Epithelial cell of prostate (primary cell): ENCODE measurements at regions not wholly inside any gene's neighbourhood (a gene's known extent, or its start where the extent isn't known, plus 50 kb on each side); places are given as distances from the start of the nearest gene placed in this dataset.
"Not testable (repeated sequence)": the region's sequence is repeated elsewhere in the genome, so short reads cannot be mapped to it uniquely, and the experiment has no call there.

Experiments
- DNase-seq: peaks from one replicate; pipeline ENCODE4 v3.0.0-alpha.2; 2011; ENCODE audit warnings: low read depth, low spot score
- H3K27ac ChIP-seq: fragments of 450-650 bp; 2 replicates; pipeline ENCODE4 v1.5.1; 2017; ENCODE audit warnings: mild to moderate bottlenecking

DNA sequence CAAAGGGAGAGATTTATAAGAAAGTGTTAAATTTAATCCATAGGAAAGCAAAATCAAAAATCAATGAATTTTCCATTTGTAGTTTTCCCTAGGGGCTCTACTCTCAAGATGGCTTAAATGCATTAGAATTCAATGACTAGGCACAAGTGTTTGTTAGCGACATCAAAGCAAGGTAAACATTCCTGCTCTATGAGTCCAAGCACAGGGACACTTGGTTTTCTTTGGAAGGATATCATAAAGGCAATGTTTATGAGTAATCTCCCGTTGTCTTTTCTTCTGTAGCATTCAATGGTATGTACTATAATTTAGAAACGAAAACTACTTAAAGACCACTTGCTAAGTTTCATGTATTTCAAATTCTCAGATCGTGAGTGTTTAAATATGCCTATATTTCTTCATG is 54.8 kb upstream of the ZNF717 start:
- H3K27ac ChIP-seq, DNase-seq: not testable (repeated sequence)

DNA sequence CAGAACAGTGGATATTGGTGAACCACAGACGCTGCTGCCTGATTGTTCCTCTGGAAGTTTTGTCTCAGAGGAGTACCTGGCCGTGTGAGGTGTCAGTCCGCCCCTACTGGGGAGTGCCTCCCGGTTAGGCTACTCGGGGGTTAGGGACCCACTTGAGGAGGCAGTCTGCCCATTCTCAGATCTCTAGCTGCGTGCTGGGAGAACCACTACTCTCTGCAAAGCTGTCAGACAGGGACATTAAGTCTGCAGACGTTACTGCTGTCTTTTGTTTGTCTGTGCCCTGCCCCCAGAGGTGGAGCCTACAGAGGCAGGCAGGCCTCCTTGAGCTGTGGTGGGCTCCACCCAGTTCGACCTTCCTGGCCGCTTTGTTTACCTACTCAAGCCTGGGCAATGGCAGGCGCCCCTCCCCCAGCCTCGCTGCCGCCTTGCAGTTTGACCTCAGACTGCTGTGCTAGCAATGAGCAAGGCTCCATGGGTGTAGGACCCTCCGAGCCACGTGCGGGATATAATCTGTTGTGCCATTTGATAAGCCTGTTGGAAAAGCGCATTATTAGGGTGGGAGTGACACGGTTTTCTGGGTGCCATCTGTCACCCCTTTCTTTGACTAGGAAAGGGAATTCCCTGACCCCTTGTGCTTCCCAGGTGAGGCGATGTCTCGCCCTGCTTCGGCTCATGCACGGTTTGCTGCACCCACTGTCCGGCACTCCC is 65.1 kb upstream of the ZNF717 start:
- DNase-seq, H3K27ac ChIP-seq: not testable (repeated sequence)

DNA sequence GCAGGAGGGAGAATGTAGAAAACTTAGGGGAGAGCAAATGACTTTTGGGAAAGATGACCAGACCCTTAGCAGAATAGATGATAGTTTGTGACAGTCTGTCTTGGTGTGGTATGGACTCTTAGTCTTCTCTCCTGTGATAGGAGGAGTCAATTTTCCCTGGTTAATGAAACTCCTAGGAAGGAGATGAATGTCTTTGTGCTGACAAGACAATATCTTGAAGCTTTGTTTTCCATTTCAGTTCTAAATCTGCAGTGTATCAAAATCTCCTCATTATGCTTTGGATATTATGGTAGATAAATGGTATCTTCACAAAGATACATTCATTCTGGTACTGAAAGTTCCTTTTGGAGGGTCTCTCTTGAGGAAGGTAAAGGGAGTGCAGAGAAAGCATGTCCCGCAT is 77.8 kb upstream of the ZNF717 start:
- DNase-seq = no peak
- no peak overlapping the region for H3K27ac ChIP-seq

DNA sequence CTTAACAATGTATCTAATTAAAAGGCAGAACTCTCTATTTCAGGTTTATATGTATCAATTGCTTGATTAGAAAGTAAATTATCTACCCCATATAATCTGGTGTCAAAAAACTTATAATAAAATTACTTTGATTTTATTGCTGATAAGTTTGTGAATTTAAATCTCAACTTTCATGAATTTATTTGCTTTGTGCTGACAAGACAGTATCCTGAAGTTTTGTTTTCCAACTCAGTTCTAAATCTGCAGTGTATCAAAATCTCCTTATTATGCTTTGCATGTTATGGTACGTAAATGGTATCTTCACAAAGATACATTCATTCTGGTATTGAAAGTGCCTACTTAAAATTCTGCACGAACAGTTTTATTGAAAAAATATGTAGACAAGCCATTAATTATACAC is 78.5 kb upstream of the ZNF717 start:
- H3K27ac ChIP-seq = no peak overlapping the region
- DNase-seq = no peak

DNA sequence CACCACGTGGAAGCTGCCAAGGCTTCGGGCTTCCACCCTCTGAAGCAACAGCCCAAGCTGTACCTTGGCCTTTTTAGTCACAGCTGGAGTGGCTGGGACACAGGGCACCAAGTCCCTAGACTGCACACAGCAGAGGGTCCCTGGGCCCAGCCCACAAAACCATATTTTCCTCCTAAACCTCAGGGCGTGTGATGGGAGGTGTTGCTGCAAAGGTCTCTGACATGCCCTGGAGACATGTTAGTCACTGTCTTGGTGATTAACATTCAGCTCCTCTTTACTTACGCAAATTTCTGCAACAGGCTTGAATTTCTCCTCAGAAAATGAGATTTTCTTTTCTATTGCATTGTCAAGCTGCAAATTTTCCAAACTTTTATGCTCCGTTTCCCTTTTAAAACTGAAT is 98.4 kb upstream of the ZNF717 start:
- not testable (repeated sequence) for H3K27ac ChIP-seq, DNase-seq

DNA sequence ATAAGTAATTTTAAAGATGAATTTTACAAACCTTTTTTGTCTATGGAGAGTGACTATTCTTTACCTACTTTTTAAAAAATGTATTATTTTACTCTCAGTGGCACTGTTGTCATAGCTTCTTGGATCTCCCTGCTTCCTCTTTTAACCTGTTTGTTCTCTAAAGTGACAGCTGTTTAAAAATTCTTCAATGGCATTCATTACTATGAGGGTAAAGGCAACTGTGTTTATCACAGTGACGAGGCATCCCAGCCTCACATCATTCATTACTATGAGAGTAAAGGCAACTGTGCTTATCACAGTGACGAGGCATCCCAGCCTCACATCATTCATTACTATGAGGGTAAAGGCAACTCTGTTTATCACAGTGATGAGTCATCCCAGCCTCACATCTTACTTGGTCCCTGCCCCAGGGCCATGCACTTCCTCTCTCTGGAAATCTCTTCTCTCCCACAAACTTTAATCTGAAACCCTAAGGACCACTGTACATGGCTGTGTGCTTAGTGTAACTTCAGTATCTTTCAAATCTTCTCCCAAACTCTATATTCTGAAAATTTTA is 101.7 kb upstream of the ZNF717 start:
- no peak overlapping the region for H3K27ac ChIP-seq
- DNase-seq = no peak

DNA sequence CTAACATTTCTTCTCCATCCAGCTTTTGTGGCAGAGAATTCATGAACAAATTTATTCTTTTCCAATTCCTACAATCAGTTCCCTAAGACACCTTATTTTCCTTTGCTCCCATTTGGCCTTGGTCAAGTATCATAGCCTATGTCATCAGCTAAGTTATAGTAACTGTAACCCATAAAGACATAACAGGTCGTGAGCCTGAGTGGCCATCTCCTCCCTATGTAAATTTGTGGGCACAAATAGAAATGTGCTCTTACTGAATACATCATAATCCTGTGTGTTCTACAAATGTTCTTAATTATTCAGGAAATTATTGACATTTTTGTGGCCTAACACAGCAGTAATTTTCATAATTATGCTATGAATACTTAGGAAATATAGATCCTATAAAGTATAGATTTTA is 108.9 kb upstream of the ZNF717 start:
- H3K27ac ChIP-seq = no peak overlapping the region
- DNase-seq = no peak

DNA sequence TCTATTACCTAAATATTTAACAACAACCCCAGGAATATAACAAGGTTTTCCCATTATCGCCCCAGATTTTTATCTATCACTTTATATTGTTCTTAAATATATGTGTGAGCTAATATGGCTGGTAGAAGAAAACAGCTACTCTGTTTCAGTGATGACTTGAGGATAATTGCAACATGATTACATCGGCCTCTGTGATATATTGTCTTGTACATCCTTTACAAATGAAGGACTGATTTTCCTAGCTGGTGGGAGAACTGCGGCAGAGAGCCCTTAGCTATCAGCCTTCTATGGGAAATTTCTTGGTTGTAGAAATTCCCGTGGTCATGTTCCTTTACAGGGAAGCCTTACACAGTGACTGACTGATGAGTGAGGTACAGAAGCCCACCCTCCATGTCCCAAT is 110.9 kb upstream of the ZNF717 start:
- no peak for DNase-seq
- no peak overlapping the region for H3K27ac ChIP-seq

DNA sequence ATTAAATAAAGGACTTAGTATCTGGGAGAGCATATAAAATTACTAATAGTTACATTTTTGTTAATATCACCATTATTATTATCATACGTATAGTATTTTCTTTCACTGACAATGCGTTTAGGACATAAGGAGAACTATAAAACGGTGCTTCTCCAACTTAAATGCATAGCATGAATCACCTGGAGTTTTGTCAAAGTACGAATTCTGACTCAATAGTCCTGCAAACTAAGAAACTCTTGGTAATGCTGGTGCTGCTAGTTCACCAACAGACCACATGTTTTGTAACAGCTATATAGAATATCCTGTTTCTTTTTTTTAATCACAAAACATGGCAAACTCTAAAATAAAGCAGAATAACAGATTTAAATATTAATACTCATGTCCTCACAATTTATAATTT is 116.1 kb upstream of the ZNF717 start:
- not testable (repeated sequence) for H3K27ac ChIP-seq, DNase-seq

DNA sequence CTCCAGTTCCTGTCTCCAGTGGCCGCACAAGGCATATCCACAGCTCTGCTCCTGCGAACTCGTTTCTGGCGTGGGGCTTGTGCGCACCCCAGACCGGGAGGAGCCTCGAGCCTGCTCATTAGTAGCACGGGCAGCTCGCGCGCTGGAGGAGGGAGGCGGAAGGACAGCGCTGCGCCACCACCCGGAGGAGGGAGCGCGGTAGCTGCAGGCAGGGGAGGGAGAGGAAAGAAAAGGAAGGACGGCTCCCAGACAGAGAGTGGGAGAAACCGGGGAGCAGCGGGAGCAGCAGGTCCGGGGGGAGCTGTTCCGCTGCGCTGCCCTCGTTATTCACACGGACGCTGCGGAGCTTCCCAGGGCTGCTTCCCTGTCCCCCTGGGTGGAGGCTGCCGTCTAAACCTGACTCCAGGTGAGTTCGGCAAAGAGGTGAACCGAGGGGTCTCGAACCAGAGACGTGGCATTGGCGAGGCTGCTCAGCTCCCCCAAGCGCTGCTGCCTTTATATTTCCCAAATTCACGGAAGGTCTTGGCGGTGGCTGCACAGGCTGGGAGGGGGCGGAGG is 121.3 kb upstream of the ZNF717 start:
- no peak overlapping the region for H3K27ac ChIP-seq
- no peak for DNase-seq

DNA sequence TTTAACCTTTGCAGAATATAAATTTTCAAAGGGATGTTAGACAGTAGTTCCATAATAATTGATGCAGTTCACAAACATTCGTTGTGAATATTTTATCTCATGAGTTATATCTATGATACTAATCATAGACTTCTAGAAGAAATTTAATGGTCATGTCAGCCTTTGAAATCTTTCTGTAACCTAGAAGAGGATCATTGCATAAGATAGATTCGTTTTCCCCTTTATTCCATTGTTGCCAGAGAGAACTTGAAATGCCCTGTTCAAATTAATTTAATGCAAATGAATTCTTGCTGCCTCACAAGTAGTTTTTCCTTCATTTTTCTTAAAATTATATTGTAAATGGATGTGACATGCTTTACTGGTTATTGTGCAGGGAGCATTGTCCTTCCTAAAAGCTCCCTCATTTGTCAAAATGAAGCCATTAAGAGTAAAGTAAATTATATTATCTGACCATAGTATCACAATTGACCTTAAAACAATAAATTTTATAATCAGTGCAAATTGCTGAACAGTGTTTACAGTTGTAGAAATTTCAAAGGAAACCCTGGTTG is 128.5 kb upstream of the ZNF717 start:
- DNase-seq = no peak
- H3K27ac ChIP-seq = no peak overlapping the region

DNA sequence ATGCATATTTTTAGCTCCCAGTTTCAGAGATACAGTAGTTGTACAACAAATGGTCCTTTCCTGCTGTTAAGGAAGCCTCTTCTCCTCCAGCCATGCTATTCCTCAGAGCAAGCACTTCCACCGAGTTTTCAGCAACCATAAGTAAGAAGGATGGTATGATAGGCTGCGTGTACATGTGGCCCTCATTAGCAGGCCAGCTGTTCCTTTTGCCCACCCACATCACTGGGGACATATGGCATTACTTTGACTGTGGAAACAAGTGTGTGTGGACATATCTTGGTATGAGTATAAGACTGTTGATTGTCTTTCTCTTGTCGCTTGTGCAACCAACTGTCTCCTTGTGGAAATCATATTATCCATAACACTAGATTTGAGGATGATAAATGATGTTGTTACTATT is 129.4 kb upstream of the ZNF717 start:
- not testable (repeated sequence) for H3K27ac ChIP-seq, DNase-seq

DNA sequence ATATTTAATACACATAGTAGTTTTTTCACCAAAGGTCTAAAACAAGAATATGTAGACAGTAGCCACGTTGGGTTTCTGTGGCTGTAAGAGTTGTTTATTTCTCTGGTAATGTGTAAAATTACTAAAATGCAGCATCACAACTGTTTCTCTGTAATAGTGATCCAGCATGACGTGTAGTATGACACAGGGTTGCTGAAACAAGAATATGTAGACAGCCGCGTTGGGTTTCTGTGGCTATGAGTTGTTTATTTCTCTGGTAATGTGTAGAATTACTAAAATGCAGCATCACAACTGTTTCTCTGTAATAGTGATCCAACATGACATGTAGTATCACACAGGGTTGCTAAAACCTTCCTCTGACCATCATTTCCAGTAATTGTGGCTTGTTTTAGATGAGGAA is 153.6 kb upstream of the ZNF717 start:
- no peak overlapping the region for H3K27ac ChIP-seq

DNA sequence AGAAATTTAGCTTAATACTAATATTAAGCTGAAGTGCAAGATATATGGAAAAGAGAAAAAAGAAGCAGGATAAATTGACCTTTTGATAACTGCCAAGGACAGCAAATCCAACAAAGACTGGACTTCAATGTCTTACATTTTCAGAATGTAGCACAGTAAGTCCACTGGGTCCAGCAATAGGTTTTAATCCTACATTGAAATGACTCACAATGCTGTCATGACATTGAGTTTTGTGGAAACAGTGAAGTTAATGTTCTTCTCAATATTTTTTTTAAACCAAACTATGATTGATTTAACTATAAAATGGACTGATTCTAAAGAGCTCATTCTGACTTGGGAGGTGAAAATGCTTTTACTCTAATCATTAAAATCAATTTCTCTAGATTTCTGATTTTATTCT is 166.6 kb upstream of the ZNF717 start:
- no peak overlapping the region for H3K27ac ChIP-seq
- no peak for DNase-seq

More for the DNA sequence above, 153.6 kb upstream of the ZNF717 start:
- no peak for DNase-seq

DNA sequence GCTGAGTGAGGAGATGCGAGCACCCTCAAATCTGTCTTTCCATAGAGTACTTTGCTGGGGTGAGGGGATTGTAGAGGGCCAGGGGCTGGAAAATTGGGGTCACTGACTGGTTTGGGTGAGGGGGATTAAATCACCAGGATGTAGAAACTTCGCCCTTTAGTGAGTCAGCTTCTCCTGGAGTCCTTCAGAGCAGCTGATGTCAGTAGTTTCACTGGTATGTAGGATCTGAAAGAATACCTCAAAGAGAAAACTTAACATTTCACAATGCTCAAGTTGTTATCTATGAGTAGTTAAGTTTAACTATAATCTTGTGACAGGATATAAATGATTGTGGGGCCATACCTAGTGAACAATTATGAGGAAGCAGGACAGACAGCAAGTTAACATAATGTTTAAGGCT is 174.7 kb upstream of the ZNF717 start:
- DNase-seq, H3K27ac ChIP-seq: not testable (repeated sequence)

DNA sequence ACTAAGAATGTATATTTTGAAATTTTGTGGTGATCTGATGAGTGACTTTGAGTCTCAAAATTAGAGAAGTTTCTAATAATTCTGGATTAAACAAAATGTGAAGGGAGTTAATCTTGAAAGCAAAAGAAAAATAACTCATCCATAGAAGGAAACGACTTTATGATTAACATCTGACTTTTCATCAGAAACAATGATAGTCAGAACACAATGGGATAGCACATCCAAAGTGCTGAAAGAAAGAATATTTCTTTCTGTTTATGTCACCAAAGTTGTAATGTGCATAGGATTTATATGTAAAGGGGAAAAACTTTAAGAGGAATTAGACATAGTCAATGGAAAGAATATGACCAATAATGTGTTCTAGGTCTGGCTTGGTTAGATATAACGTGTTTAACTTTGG is 176.7 kb upstream of the ZNF717 start:
- not testable (repeated sequence) for H3K27ac ChIP-seq, DNase-seq

DNA sequence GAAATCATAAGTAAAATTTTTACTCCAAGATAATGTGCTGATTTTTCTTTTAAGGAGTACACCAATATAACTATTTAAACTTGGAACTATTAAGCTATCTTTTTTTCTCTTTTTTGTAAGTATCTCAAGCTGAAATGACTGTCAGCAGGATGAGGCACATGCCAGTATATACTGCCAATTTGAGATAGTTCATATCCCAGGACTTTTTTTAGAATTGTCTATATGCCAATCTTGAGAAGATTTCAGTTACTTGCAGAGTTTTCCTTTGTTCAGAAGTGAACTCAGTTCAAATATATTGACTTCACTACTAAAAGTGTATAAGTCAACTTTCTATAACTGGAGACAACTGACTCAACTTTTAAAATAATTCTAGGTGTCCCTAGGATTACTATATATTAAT is 181.7 kb upstream of the ZNF717 start:
- no peak for DNase-seq

DNA sequence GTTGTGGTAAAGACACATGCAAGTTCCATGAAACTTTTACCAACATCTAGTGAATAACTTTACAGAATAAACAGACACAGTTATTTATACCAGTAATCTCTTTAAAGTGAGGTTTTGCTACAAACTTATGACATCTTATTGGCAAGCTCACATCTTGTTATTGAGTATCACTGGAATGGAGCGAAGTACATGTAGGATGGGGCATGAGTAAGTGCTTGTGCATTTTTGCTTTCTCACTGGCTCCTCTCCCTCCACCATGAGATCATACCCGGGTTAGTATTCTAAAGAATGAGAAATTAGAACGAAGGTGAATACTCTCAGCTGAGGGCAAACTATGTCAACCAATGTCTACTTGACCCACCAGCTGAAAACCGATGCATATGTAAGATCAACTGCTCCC is 193.3 kb upstream of the ZNF717 start:
- no peak overlapping the region for H3K27ac ChIP-seq
- no peak for DNase-seq

More for the DNA sequence above, 181.7 kb upstream of the ZNF717 start:
- no peak overlapping the region for H3K27ac ChIP-seq

DNA sequence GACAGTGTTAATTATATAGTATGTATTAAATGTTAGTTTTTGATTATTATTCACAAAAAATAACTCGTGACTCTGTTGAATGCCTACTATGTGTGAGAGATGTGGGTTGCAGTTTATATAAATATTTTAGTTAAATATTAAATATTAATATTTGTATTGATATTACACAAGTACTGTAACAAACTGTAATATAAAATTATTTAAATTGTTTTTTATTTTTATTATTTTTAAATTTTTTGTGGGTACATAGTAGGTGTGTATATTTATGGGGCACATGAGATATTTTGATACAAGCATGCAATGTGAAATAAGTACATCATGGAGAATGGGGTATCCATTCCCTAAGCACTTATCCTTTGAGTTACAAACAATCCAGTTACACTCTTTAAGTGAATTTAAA is 196.1 kb upstream of the ZNF717 start:
- no peak overlapping the region for H3K27ac ChIP-seq
- DNase-seq = no peak

DNA sequence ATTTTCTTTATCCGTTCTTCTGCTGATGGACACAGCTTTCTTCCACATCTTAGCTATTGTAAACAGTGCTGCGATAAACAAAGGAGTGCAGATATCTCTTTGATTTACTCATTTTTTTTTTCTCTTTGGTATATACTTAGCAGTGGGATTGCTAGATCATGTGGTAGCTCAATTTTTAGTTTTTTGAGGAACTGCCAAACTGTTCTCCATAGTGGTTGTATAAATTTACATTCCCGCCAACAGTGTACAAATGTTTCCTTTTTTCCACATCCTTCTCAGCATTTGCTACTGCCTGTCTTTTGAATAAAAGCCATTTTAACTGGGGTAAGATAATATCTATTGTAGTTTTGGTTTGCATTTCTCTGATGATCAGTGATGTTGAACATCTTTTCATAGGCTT is 196.8 kb upstream of the ZNF717 start:
- H3K27ac ChIP-seq = no peak overlapping the region
- no peak for DNase-seq

DNA sequence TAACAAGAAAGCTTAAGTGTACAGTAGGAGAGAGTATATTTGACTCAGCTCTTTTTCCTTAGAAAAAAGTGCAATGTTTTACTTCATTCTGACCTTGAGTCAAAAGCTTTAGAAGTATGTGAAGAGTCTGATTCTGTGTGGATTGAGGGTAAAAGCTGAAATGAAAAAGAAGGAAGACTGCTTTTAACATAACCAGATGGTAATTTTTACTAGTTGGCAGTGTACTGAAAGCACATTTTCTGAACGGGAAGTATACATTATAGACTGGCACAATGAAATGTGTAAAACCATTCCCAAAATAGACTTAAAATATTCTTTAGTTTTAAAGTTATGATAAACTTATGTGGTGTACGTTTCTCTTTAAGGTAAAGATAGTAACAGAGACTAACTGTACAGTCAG is 197.8 kb upstream of the ZNF717 start:
- no peak for DNase-seq
- no peak overlapping the region for H3K27ac ChIP-seq
